ENCODE measurements at regions not wholly inside any gene's neighbourhood (a gene's known extent, or its start where the extent isn't known, plus 50 kb on each side); places are given as distances from the start of the nearest gene placed in this dataset.
"Not testable (repeated sequence)": the region's sequence is repeated elsewhere in the genome, so short reads cannot be mapped to it uniquely, and the experiment has no call there.

- DNase-seq = no peak
These were observed 103.3 kb downstream of the TMEM144 start for GRCh38 chr4:158313566-158313965.

GRCh38 chr4:158314756-158315487 is 104.6 kb downstream of the TMEM144 start:
- DNase-seq = no peak

- no peak for DNase-seq
These were observed 105.4 kb downstream of the TMEM144 start for GRCh38 chr4:158315706-158316105.

- DNase-seq = no peak
These were observed 106.0 kb downstream of the TMEM144 start for GRCh38 chr4:158316264-158316663.

- no peak for DNase-seq
These were observed 109.6 kb downstream of the TMEM144 start for GRCh38 chr4:158319880-158320279.

GRCh38 chr4:158322109-158322508 is 111.8 kb downstream of the TMEM144 start:
- no peak for DNase-seq

- DNase-seq = peak; percentile 29
These were observed 117.2 kb downstream of the TMEM144 start for GRCh38 chr4:158327525-158327924.

- DNase-seq = no peak
These were observed 121.6 kb downstream of the TMEM144 start for GRCh38 chr4:158331863-158332262.

- no peak for DNase-seq
These were observed 123.5 kb downstream of the TMEM144 start for GRCh38 chr4:158333820-158334219.

GRCh38 chr4:158341896-158342295 is 131.6 kb downstream of the TMEM144 start:
- peak; percentile 81 for DNase-seq

GRCh38 chr4:158346576-158346975 is 136.3 kb downstream of the TMEM144 start:
- DNase-seq = no peak

GRCh38 chr4:158347556-158347955 is 137.3 kb downstream of the TMEM144 start:
- no peak for DNase-seq

- no peak for DNase-seq
These were observed 139.9 kb downstream of the TMEM144 start for GRCh38 chr4:158350161-158350560.

GRCh38 chr4:158353541-158354304 is 143.4 kb downstream of the TMEM144 start:
- DNase-seq = no peak

GRCh38 chr4:158356301-158356700 is 146.0 kb downstream of the TMEM144 start:
- DNase-seq = no peak

GRCh38 chr4:158367932-158368441 is 153.7 kb upstream of the RXFP1 start:
- DNase-seq = not testable (repeated sequence)

GRCh38 chr4:158371158-158371557 is 150.5 kb upstream of the RXFP1 start:
- DNase-seq = no peak

- DNase-seq = no peak
These were observed 147.4 kb upstream of the RXFP1 start for GRCh38 chr4:158374318-158374717.

GRCh38 chr4:158376106-158376840 is 145.4 kb upstream of the RXFP1 start:
- no peak for DNase-seq

- no peak for DNase-seq
These were observed 137.3 kb upstream of the RXFP1 start for GRCh38 chr4:158384414-158384813.

- DNase-seq = no peak
These were observed 126.3 kb upstream of the RXFP1 start for GRCh38 chr4:158395343-158395742.

GRCh38 chr4:158395889-158396288 is 125.8 kb upstream of the RXFP1 start:
- no peak for DNase-seq

GRCh38 chr4:158397781-158398180 is 123.9 kb upstream of the RXFP1 start:
- no peak for DNase-seq
